ENCODE measurements at regions not wholly inside any gene's neighbourhood (a gene's known extent, or its start where the extent isn't known, plus 50 kb on each side); places are given as distances from the start of the nearest gene placed in this dataset.
"Not testable (repeated sequence)": the region's sequence is repeated elsewhere in the genome, so short reads cannot be mapped to it uniquely, and the experiment has no call there.

DNA sequence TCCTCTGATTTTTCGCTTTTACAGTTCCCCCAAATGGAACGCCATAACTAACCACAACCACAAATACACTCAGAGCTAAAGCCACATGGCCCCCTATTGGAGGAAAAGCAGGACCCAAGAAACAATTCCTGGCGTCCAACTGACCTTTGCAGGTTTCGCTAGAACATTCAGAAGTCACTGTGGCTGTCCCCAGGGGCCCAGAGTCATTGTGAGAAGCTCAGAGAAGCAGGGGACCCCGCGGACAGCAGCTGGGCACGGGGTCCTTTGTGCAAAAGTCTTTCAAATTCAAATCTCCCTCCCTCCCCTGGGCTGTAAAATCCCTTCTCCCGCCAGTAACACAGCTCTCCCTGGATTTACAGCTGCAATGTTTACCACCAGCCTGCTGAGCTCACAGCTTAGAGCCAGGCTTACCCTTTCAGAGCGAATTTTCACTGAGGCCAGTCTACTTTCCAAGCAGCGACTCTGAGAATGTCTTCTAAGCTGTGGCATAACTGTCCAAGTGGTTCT is 214.8 kb downstream of the CRLF2 start:
- H3K27me3 Mint-ChIP-seq (ENCODE audit: unreplicated experiment): no peaks in the 10 kb centered on the region
- H3K36me3 Mint-ChIP-seq (ENCODE audit: unreplicated experiment): no peaks in the 10 kb centered on the region
- no peak for DNase-seq (ENCODE audit: extremely low spot score, unreplicated experiment)
- TF ChIP-seq, protein P1, sequence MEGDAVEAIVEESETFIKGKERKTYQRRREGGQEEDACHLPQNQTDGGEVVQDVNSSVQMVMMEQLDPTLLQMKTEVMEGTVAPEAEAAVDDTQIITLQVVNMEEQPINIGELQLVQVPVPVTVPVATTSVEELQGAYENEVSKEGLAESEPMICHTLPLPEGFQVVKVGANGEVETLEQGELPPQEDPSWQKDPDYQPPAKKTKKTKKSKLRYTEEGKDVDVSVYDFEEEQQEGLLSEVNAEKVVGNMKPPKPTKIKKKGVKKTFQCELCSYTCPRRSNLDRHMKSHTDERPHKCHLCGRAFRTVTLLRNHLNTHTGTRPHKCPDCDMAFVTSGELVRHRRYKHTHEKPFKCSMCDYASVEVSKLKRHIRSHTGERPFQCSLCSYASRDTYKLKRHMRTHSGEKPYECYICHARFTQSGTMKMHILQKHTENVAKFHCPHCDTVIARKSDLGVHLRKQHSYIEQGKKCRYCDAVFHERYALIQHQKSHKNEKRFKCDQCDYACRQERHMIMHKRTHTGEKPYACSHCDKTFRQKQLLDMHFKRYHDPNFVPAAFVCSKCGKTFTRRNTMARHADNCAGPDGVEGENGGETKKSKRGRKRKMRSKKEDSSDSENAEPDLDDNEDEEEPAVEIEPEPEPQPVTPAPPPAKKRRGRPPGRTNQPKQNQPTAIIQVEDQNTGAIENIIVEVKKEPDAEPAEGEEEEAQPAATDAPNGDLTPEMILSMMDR (IDR thresholded peaks at IDR 0.05): no peak
- H3K9me3 Mint-ChIP-seq (ENCODE audit: unreplicated experiment): peaks cover 4% of the 10 kb centered on the region
- no peaks in the 10 kb centered on the region for H3K4me1 Mint-ChIP-seq (ENCODE audit: unreplicated experiment)
- no peak overlapping the region for H3K4me3 Mint-ChIP-seq (ENCODE audit: unreplicated experiment)
- H3K27ac Mint-ChIP-seq (ENCODE audit: unreplicated experiment): no peak overlapping the region

DNA sequence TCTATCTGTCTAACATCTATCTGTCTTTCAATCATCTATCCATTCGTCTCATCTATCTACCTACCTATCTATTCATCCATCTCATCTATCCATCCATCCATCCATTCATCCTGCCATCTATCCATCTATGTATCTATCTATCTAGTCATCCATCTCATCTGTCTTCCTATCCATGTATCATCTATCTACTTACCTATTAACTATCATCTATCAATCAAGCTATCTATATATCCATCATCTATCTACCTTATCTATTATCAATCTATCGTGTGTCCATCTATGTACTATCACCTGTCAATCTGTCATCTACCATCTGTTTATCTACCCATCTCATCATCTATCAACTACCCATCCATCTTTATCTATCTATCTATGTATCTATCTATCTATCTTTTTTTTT is 217.7 kb downstream of the CRLF2 start:
- no peak for DNase-seq (ENCODE audit: extremely low spot score, unreplicated experiment)
- Mint-ChIP-seq H3K36me3 (ENCODE audit: unreplicated experiment) (no peaks in the 10 kb centered on the region), H3K4me3 (ENCODE audit: unreplicated experiment) (no peak overlapping the region), H3K27ac (ENCODE audit: unreplicated experiment) (no peak overlapping the region), H3K4me1 (ENCODE audit: unreplicated experiment) (no peaks in the 10 kb centered on the region), H3K27me3 (ENCODE audit: unreplicated experiment) (no peaks in the 10 kb centered on the region), H3K9me3 (ENCODE audit: unreplicated experiment) (peaks cover 15% of the 10 kb centered on the region)
- TF ChIP-seq, protein P1 (IDR thresholded peaks at IDR 0.05): no peak

DNA sequence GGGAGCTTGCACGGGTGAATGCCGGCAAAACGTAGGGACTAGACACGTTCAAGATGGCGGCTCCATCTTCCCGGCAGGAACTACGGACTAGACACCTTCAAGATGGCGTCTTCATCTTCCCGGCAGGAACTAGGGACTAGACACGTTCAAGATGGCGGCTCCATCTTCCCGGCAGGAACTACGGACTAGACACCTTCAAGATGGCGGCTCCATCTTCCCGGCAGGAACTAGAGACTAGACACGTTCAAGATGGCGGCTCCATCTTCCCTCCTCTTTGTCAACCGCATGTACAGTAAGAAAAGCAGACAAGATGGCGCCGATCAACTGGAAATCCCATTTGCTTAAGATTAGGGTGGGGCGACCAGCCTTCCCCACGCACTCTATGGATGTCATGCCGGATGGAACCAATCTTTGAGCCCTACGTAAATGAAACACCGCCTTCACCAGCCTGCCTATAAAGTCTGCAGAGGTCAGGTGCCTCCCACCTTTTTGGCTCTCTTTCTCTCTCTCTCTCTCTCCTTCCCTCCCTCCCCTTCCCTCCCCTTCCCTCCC is 222.4 kb downstream of the CRLF2 start:
- Mint-ChIP-seq H3K27me3 (ENCODE audit: unreplicated experiment) (no peaks in the 10 kb centered on the region), H3K4me3 (ENCODE audit: unreplicated experiment) (peak overlapping the region; percentile 59), H3K36me3 (ENCODE audit: unreplicated experiment) (no peaks in the 10 kb centered on the region), H3K27ac (ENCODE audit: unreplicated experiment) (no peak overlapping the region), H3K9me3 (ENCODE audit: unreplicated experiment) (peaks cover 15% of the 10 kb centered on the region), H3K4me1 (ENCODE audit: unreplicated experiment) (no peaks in the 10 kb centered on the region)
- DNase-seq (ENCODE audit: extremely low spot score, unreplicated experiment): no peak
- TF ChIP-seq, protein P1 (IDR thresholded peaks at IDR 0.05): no peak

DNA sequence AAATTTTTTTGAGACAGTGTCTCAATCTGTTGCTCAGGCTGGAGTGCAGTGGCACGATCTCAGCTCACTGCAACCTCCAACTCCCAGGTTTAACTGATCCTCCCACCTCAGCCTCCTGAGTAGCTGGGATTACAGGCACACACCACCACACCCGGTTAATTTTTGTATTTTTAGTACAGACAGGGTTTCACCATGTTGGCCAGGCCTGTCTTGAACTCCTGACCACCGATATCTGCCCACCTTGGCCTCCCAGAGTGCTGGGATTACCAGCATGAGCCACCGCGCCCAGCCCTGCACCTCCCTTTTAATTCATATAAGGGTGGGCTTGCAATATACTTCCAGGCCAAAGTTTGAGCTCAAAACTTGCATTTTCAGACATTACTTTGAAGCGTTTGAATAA is 223.9 kb downstream of the CRLF2 start:
- not testable (repeated sequence) for DNase-seq (ENCODE audit: extremely low spot score, unreplicated experiment); H3K27me3 Mint-ChIP-seq (ENCODE audit: unreplicated experiment); H3K36me3 Mint-ChIP-seq (ENCODE audit: unreplicated experiment); H3K4me3 Mint-ChIP-seq (ENCODE audit: unreplicated experiment); H3K27ac Mint-ChIP-seq (ENCODE audit: unreplicated experiment); H3K4me1 Mint-ChIP-seq (ENCODE audit: unreplicated experiment)
- H3K9me3 Mint-ChIP-seq (ENCODE audit: unreplicated experiment): peaks cover 17% of the 10 kb centered on the region

DNA sequence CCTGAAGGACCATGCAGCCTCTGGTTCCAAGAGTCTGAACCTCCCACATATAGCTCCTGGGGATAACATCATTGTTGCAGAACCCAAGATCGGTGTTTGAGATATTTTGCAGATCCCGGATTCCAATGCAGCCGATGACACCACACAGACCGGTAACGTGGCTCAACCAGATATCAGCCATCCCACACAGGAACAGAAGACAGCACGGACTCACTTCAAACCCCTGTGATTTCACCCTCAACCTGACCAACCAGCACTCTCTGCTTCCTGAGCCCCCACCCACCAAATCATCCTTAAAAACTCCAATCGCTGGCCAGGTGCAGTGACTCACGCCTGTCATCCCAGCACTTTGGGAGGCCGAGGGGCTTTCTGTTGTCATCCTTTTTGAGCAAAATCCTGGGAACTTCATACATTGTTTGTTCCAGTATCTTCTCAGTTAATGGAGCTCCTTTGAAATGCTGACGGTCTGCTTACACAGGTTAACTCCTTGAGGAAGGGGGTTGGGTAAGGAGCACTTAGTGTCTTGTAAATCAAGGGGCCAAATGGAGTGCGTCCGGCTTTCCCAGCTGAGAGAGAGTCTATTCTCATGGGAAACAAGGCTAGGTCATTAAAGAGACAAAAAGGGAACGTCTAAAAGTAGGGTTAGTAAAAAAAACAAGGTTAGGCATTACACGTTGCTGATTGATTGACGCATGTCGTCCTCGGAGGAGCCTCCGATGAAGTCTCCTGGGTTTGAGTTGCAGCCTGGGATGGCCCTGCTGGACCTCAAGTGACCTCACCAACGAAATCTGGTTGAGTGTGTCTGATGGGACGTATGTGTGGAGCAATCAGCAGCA is 230.4 kb downstream of the CRLF2 start:
- H3K4me3 Mint-ChIP-seq (ENCODE audit: unreplicated experiment): no peak overlapping the region
- DNase-seq (ENCODE audit: extremely low spot score, unreplicated experiment): no peak
- H3K36me3 Mint-ChIP-seq (ENCODE audit: unreplicated experiment): peaks cover 2% of the 10 kb centered on the region
- no peaks in the 10 kb centered on the region for H3K27me3 Mint-ChIP-seq (ENCODE audit: unreplicated experiment)
- TF ChIP-seq, protein P1 (IDR thresholded peaks at IDR 0.05): no peak
- no peak overlapping the region for H3K27ac Mint-ChIP-seq (ENCODE audit: unreplicated experiment)
- no peaks in the 10 kb centered on the region for H3K4me1 Mint-ChIP-seq (ENCODE audit: unreplicated experiment)
- H3K9me3 Mint-ChIP-seq (ENCODE audit: unreplicated experiment): peaks cover 7% of the 10 kb centered on the region

Data from osteocyte (in vitro differentiated cells).